GM21717 (cell line): ENCODE measurements at regions not wholly inside any gene's neighbourhood (a gene's known extent, or its start where the extent isn't known, plus 50 kb on each side); places are given as distances from the start of the nearest gene placed in this dataset.

Experiments
- ATAC-seq: cut with Tn5 transposase; IDR thresholded peaks from one replicate; pipeline ENCODE4 v1.9.1; 2021; ENCODE audit warnings: mild to moderate bottlenecking, moderate library complexity; ENCODE audit not compliant: unreplicated experiment

DNA sequence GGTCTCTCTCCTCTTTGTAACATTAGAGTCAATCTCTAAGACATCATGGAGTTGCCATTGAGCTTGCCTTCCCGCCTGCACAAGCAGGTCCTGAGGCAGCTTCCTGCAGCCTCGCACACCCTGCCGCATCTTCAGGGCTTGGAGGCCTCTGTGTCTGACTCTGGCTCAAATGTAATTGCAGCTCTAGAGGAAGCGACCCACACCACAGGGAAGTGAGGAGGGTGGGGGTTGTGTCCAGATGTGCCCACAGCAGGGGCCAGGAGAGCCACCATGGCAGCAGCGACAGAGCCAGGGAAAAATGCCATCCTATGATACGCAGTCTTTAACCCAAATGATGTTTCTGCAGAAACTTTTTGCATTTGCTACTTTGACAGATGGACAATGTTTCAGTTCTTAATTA is 216.0 kb upstream of the ZNF32 start:
- no peak for ATAC-seq

DNA sequence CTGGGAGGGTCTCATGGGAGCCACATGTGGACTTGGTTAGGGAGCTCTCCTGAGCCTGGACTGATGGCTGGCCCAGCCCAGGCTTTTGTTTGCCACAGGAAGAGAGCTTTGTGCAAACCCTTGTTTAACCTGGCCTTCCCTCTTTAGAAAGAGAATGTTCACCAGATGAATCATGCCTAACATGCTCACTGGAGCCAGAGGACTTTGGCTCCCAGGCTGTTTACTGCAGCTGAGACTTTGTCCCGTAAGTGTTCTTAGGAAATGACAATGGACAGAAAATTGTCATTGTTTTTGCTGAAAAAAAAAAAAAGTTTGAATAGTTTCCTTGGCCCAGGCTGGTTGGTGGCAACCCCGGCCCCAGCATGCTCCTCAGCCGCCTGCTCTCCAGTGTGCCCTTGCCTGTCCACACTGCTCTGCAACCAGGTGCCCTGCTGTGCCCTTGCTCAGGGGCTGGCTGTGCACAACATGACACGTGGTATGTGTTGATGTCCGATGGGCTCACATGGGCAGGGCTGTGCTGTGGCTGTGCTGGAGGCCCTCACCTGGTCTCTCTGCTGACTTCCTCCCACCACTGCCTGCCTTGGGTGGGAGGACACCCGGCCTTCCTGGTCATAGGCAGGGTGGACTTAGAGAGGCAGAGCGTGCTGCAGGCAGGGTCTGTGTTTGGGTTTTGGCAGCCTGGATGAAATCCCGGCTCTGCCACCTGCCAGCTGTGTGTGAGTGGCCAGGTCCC is 215.3 kb upstream of the ZNF32 start:
- no peak for ATAC-seq

GRCh38 chr10:43863270-43863669 is 214.6 kb upstream of the ZNF32 start:
- ATAC-seq = no peak

- ATAC-seq = no peak
Measured at GRCh38 chr10:43862756-43863155, 214.1 kb upstream of the ZNF32 start.

DNA sequence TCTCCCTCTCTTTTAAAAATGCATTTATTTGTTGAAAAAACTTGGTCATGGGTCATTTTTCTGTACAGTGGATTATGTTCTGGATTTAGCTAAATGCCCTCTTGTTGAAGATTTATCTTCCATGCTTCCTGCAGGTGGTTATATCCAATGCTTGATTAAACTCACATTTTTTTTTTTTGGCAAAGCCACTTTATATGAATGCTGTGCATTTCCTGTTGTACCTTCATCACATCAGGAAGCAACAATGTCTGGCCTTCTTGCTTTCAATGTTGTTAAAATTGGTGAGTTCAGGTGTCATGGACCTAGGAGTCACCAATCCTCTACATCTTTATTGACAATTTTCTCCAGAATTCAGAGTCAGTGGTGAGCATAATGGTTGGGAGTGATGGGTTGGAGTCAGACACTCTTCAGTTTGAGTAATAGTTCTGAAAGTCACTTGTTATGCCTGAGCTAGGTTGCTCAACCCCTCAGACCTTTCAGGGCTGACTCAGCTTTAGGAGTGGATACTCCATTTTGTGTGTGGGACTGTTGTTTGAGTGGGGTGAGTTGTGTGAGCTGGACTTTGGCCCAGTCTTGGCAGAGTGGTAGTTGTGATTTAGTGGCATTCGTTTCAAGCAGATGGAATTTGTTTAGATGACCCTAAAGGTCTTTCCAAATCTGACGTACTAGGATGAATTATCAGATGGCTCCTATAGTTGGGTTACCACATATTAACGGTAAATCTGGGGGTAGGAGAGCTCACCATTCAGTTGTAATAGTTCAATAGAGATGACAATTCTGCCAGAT is 213.5 kb upstream of the ZNF32 start:
- no peak for ATAC-seq

DNA sequence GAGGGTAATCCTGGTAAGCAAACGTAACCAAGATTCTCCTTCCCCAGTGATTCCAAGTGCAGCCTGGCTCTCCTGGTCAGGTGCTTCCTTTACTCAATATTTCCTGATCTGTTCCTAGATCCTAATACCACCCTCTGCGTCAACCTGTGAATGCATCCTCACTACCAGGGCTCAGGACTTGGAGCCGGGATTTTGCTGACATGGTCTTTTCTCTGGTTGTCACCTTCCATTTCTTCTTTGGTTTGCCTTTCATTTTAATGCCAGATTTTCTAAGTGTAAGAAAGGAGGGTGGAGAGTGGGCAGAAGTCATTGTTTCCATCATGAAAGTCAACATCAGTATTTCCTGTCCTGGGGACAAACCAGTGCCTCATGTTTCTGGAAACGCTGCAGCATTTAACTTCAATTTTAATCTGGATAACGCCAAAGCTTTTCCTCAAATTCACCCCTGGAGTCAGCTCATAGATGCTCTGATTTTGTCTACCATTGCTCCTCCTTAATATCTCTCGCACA is 210.4 kb upstream of the ZNF32 start:
- no peak for ATAC-seq

DNA sequence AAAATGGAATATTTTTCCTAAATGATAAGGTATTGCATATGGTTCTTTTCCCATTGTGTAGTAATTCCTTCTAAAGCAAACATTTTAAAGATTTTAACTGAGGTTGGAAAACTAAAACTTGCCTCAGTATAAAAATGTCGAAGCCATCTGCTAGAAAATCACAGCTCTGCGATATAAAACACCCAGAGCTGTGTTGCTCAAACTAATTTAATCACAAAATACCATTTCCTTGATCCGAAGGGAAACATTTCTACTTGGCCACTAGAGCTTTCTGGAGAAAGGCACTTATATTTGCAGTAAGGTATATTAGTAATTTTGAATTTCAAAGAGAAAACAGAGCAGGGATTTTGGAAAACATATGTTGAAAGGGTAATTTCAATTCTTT is 209.2 kb upstream of the ZNF32 start:
- ATAC-seq = no peak

- ATAC-seq = no peak
Measured at GRCh38 chr10:43857206-43857930, 208.7 kb upstream of the ZNF32 start.

- ATAC-seq = no peak
Measured at GRCh38 chr10:43856299-43856698, 207.6 kb upstream of the ZNF32 start.

GRCh38 chr10:43855667-43856210 is 207.1 kb upstream of the ZNF32 start:
- ATAC-seq = no peak

DNA sequence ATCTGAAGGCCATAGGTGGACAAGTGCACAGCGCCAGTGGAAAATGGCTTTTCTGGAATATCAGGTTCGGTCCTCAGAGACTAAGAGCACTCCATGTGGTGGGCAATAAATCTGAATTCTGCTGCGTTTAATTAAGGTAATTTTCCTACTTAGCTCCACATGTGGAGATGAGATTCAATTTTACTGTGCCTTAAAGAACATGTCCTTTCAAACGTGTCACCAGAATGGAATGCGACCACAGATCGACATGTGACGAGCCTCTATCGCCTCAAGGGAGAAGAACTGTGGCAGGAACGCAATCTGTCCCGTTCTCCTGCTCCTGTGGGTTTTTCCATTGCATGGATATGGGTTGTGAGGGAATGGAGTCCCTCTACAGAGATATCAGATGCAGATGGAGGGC is 205.3 kb upstream of the ZNF32 start:
- no peak for ATAC-seq

GRCh38 chr10:43853369-43853768 is 204.7 kb upstream of the ZNF32 start:
- no peak for ATAC-seq

DNA sequence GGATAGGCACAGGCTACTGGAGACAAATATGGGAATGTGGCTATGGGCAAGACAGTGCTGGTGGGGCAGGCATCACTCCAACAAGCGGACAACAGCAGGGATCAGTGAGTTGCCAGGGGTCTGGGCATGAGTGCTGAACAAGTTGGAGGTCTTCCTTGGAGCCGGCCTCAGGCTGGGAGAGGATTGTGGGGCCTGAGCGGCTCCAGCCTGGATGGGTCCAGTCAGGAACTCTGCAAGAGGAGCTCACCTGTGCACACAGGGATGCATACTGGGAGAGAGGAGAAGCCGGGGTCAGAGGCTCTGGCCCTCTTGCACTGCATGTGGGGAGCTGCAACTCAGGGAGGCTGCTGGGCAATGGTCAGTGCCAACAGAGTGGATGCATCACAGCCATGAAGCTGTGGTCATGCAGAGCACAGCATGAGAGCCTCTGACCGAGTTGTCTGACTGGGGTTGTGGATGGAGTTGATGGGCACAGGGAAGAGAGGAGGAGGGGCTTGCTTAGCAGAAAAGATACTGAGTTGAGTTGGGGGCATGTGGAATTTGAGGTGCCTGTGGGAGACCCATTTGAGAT is 204.0 kb upstream of the ZNF32 start:
- no peak for ATAC-seq

GRCh38 chr10:43852149-43852548 is 203.5 kb upstream of the ZNF32 start:
- ATAC-seq = no peak

DNA sequence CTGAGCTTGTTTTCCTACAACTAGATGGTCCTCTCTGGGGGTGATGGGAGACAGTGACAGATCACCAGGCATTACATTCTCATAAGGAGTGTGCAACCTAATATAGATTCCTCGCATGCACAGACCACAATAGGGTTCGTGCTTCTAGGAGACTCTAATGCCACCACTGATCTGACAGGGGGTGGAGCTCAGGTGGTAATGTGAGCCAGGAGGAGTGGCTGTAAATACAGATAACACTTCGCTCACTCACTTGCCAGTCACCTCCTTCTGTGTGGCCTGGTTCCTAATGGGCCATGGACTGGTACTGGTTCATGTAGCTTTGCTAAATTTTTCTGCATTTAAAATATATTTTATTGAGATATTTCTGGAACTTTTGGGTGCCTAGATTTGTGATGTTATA is 202.3 kb upstream of the ZNF32 start:
- no peak for ATAC-seq

DNA sequence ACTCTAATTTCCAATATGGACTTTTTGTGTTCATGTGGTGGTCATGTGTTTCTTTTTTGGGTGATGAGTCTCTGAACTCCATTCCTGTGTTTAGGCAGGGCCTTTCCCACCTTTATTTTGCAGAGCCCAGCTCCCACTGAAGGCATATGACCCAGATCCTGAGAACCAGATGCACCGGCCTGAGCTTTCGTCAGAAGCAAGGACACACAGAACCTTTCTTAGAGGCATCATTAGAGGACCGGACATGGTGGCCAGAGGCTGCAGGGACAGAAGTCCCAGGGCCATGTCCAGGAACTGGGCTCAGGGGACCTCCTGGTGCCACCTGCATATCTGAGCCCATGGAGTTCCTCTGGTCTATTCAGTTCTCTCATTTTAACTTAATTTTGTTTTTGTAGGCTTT is 200.9 kb upstream of the ZNF32 start:
- no peak for ATAC-seq

DNA sequence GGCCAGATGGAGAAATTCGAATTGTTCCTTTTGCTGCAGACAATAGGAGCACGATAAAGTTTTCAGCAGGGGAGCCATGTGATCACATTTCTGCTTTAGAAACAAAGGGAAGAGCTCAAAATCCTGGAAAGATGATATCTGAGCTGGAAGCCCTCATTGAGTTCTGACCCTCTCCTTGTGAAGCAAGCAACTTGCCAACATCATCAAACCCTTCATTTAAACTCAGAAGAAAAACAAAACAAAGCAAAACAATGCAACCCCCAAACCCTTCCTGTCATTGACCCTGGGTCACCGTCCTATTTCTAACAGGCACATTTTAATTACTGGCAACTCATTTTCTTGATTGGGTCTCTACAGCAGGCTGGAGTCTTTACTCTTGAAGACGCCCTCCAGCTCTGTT is 198.3 kb upstream of the ZNF32 start:
- no peak for ATAC-seq

DNA sequence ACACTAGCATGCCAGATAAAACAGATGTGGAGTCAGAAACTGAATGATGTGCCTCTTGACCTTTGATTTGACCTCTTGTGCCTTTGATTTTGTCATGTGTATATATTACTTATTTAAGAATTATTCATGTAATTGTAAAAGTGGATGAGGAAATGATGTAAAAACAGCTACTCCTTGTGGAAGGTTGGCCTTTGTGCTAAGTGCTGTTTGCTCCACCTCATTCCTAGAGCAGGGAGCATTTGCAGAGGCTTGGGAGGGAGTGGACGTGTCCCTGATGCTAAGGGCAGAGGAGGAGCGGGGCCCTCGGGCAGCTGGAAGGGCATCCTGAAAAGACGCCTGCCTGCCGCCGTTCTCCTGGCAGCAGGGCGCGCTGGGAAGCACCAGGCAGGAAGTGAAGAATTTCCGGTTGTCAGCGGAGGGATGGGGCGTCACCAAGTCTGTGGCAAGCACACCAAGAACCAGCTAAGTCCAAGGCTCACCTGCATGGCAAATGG is 197.6 kb upstream of the ZNF32 start:
- no peak for ATAC-seq

DNA sequence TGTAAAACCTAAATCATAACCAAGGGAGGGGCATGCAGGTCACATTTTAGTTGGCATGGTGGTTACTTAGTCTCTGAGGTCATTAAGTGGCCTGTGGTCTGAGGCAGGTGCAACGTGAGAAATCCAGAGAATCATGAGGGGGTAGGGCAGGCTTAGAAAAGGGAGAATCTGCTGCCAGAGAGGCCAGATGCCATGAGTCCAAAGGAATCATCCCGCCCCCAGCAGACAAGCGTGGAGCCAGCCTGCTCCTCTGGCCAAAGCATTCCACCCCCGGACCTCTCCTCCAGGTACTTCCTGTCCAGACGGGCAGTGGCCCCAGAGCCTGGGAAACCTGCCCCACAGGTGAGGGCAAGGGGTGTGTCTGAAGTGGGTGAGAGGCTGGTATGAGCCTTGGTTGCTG is 196.4 kb upstream of the ZNF32 start:
- no peak for ATAC-seq

- no peak for ATAC-seq
Measured at GRCh38 chr10:43844221-43844620, 195.5 kb upstream of the ZNF32 start.
